IMR-90 (cell line): ENCODE measurements at regions not wholly inside any gene's neighbourhood (a gene's known extent, or its start where the extent isn't known, plus 50 kb on each side); places are given as distances from the start of the nearest gene placed in this dataset.

Experiments used
- CTCF ChIP-seq: conservative IDR thresholded peaks from 2 replicates; pipeline ENCODE4 v1.5.1; 2012; ENCODE audit warnings: mild to moderate bottlenecking, low read depth, low read length, improper control_type of control experiment
- ELK1 ChIP-seq: fragments of 150-350 bp; IDR thresholded peaks from 2 replicates; pipeline ENCODE4 v1.6.1; 2016; ENCODE audit warnings: low read depth, mild to moderate bottlenecking, low read length, moderate library complexity, borderline replicate concordance
- RAD21 ChIP-seq: IDR thresholded peaks from 2 replicates; pipeline ENCODE4 v1.6.1; 2012; ENCODE audit warnings: low read length, improper control_type of control experiment

DNA sequence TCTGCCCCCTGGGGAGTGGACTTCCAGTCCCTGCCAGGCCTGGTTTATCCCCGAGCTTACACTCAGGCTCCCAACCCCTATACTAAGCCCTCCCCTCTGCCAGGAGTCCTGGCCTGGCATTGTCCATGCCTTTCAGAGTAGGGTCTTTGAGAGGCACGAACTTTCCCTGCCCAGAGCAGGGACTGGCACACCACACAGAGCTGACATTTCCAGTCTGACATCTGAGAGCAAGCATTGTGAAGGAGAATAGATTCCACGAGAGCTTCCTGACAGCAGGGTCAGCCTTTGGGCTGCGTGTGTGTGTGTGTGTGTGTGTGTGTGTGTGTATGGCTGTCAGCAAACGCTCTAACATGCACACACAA is 59.5 kb upstream of the LAPTM5 start:
- no peak for TF ChIP-seq CTCF
- TF ChIP-seq ELK1, result no peak
- TF ChIP-seq RAD21, result no peak
